HepG2 (cell line): ENCODE measurements at regions not wholly inside any gene's neighbourhood (a gene's known extent, or its start where the extent isn't known, plus 50 kb on each side); places are given as distances from the start of the nearest gene placed in this dataset.

Experiments used
- ATAC-seq: fragments of 200-7000 bp; cut with Tn5 transposase; 3 replicates; pipeline ENCODE4 v1.9.1; 2020; ENCODE audit warnings: mild to moderate bottlenecking, moderate library complexity
- BruUV-seq: library from RNA; stranded (reverse); fragments of 400-500 nt; replicated peaks from 2 replicates; lab custom pipeline; 2021; lab: Mats Ljungman, UMichigan
- CTCF ChIA-PET: fragments of 300-600 bp; formaldehyde crosslinking; extraction: SDS; loops from one replicate; lab custom pipeline; 2021; ENCODE audit warnings: low total read pairs, inconsistent platforms, low intra/inter-chr PET ratio; lab: Yijun Ruan, JAX
- POLR2A ChIA-PET: fragments of 350-600 bp; sonication (Branson Sonifier 250); formaldehyde crosslinking; loops from one replicate; lab custom pipeline; 2020; ENCODE audit warnings: antibody characterized with exemption, inconsistent platforms; lab: Yijun Ruan, JAX
- DNase-seq: peaks from one replicate; pipeline ENCODE4 v3.0.0-alpha.2; 2015; ENCODE audit warnings: low spot score
- FAIRE-seq: peaks from 3 replicates; lab custom pipeline; 2011; peaks lifted over from hg19 to GRCh38; lab: Jason Lieb, UNC
- H2AFZ ChIP-seq: one replicate; pipeline ENCODE4 v1.6.1; 2011; ENCODE audit warnings: low read length, inconsistent platforms
- H3K27ac ChIP-seq: fragments of 300-600 bp; 3 replicates; pipeline ENCODE4 v1.8.0; 2011; ENCODE audit warnings: mixed run types, mild to moderate bottlenecking, mixed read lengths, low read length, inconsistent platforms; ENCODE audit not compliant: insufficient read depth; ENCODE audit errors: extremely low read length
- H3K27me3 ChIP-seq, 2 experiments: fragments of 200-600 bp in 1 of 2; 2 replicates in 1 of 2; 3 replicates in 1 of 2; pipeline versions ENCODE4 v1.6.0 to v1.8.0; 2011; ENCODE audit warnings: low read length in 2 of 2, mild to moderate bottlenecking in 2 of 2, moderate library complexity in 2 of 2, inconsistent platforms in 1 of 2; ENCODE audit not compliant: insufficient read depth in 2 of 2, control insufficient read depth in 1 of 2
- H3K36me3 ChIP-seq, 2 experiments: fragments of 200-600 bp in 1 of 2; replicated peaks in 1 of 2; 2 replicates in 1 of 2; 3 replicates in 1 of 2; pipeline versions ENCODE4 v1.5.1 to v1.8.0; 2011; ENCODE audit warnings: low read length in 2 of 2, inconsistent platforms in 1 of 2; ENCODE audit not compliant: insufficient read depth in 2 of 2, control insufficient read depth in 1 of 2
- H3K4me1 ChIP-seq: 2 replicates; pipeline ENCODE4 v1.5.1; 2012; ENCODE audit warnings: low read length, inconsistent platforms; ENCODE audit not compliant: insufficient read depth
- H3K4me2 ChIP-seq: 2 replicates; pipeline ENCODE4 v1.6.0; 2011; ENCODE audit warnings: low read depth, low read length, inconsistent platforms
- H3K4me3 ChIP-seq, 3 experiments: fragments of 200-600 bp in 1 of 3; sonication (generic), shearing (Covaris generic) in 1 of 3; replicated peaks in 1 of 3; 2 replicates each; pipeline ENCODE4 v1.5.1; 2011 to 2016; ENCODE audit warnings: low read length in 3 of 3, inconsistent platforms in 2 of 3, low read depth in 2 of 3, mild to moderate bottlenecking in 2 of 3, control low read depth in 1 of 3, mixed read lengths in 1 of 3; ENCODE audit not compliant: insufficient read depth in 1 of 3
- H3K79me2 ChIP-seq: one replicate; pipeline ENCODE4 v1.6.1; 2011; ENCODE audit warnings: low read length, inconsistent platforms; ENCODE audit not compliant: insufficient read depth
- H3K9ac ChIP-seq: 2 replicates; pipeline ENCODE4 v1.6.0; 2011; ENCODE audit warnings: mild to moderate bottlenecking, low read depth, low read length, inconsistent platforms; ENCODE audit not compliant: insufficient read depth
- H3K9me3 ChIP-seq: 2 replicates; pipeline ENCODE4 v1.5.1; 2012; ENCODE audit warnings: mild to moderate bottlenecking, low read length
- H4K20me1 ChIP-seq: 2 replicates; pipeline ENCODE4 v1.6.0; 2011; ENCODE audit warnings: inconsistent platforms, mild to moderate bottlenecking, low read length, moderate library complexity; ENCODE audit not compliant: insufficient read depth
- CAMTA2 ChIP-seq: sonication (generic); formaldehyde crosslinking; IDR thresholded peaks from 2 replicates; pipeline ENCODE4 v1.4.0; 2020; ENCODE audit warnings: mild to moderate bottlenecking, missing genetic modification reagents, borderline replicate concordance
- HNRNPUL1 ChIP-seq: fragments of 200-400 bp; formaldehyde crosslinking; IDR thresholded peaks from 2 replicates; pipeline ENCODE4 v1.6.1; 2017; ENCODE audit warnings: low read depth, mild to moderate bottlenecking, low read length, moderate library complexity
- NFKB2 ChIP-seq: sonication (generic); formaldehyde crosslinking; IDR thresholded peaks from 2 replicates; pipeline ENCODE4 v1.4.0; 2020; ENCODE audit warnings: missing genetic modification reagents, borderline replicate concordance
- SP2 ChIP-seq: sonication (generic); formaldehyde crosslinking; IDR thresholded peaks from 2 replicates; pipeline ENCODE4 v1.5.1; 2020; ENCODE audit warnings: mild to moderate bottlenecking, missing genetic modification reagents
- THAP9 ChIP-seq: sonication (generic); formaldehyde crosslinking; IDR thresholded peaks from 2 replicates; pipeline ENCODE4; 2020; ENCODE audit warnings: missing genetic modification reagents, mild to moderate bottlenecking, borderline replicate concordance
- ZBTB21 ChIP-seq: sonication (generic); formaldehyde crosslinking; IDR thresholded peaks from 2 replicates; pipeline ENCODE4 v1.4.0; 2020; ENCODE audit warnings: missing genetic modification reagents
- ZNF781 ChIP-seq: sonication (generic); formaldehyde crosslinking; IDR thresholded peaks from 2 replicates; pipeline ENCODE4 v1.5.1; 2020; ENCODE audit warnings: borderline replicate concordance, mild to moderate bottlenecking, missing genetic modification reagents; ENCODE audit errors: not compliant biosample characterization
- WGBS: methylation state at CpG from one replicate; pipeline ENCODE4 v1.1.6; 2017; ENCODE audit warnings: low lambda C conversion rate; 5-methylcytosine and 5-hydroxymethylcytosine counted together
- in situ Hi-C: cut with HindIII; loops from 2 replicates; pipeline ENCODE4 v1.10.0; 2017; ENCODE audit warnings: low pct_unique_long_range_greater_than_20kb; ENCODE audit not compliant: extremely low pct_ligation_motif_present
- intact Hi-C: fragments of 100-400 bp; cut with micrococcal nuclease; formaldehyde crosslinking; loops from one replicate; pipeline ENCODE4 v1.10.0; 2022; ENCODE audit not compliant: unreplicated experiment

- H3K27ac ChIP-seq = no peak overlapping the region
- H3K9me3 ChIP-seq = no peaks in the 10 kb centered on the region
- WGBS = under 1% methylated on average over 2 of the region's 2 CpGs
- no peaks in the 10 kb centered on the region for H3K36me3 ChIP-seq
- no peaks in the 10 kb centered on the region for H4K20me1 ChIP-seq
- in situ Hi-C loops = no loop called here
- DNase-seq (no peak), ATAC-seq (no peak), FAIRE-seq (no peak)
- H2AFZ ChIP-seq = no peak overlapping the region
- TF ChIP-seq ZBTB21 (no peak), NFKB2 (CRISPR knock-in tag) (no peak), CAMTA2 (no peak), THAP9 (CRISPR knock-in tag) (no peak), SP2 (no peak), HNRNPUL1 (no peak), ZNF781 (CRISPR knock-in tag) (no peak)
- no TSS peak for BruUV-seq
- H3K4me1 ChIP-seq = no peaks in the 10 kb centered on the region
- POLR2A ChIA-PET = no interaction called here
- no peaks in the 10 kb centered on the region for H3K27me3 ChIP-seq
- no peaks in the 10 kb centered on the region for H3K79me2 ChIP-seq
- H3K4me2 ChIP-seq = no peak overlapping the region
- intact Hi-C loops = no loop called here
- no peak overlapping the region for H3K4me3 ChIP-seq
- no peak overlapping the region for H3K9ac ChIP-seq
- CTCF ChIA-PET = no interaction called here
Measured at GRCh38 chr3:146851665-146852064, 246.5 kb upstream of the PLSCR5 start.
